GM12878 (cell line): ENCODE measurements at regions not wholly inside any gene's neighbourhood (a gene's known extent, or its start where the extent isn't known, plus 50 kb on each side); places are given as distances from the start of the nearest gene placed in this dataset.

Source experiments
- ATAC-seq: fragments of 200-7000 bp; cut with Tn5 transposase; 3 replicates; pipeline ENCODE4 v1.9.1; 2020; ENCODE audit warnings: mild to moderate bottlenecking, moderate library complexity
- BruUV-seq: library from RNA; stranded (reverse); fragments of 400-500 nt; replicated peaks from 2 replicates; lab custom pipeline; 2021; lab: Mats Ljungman, UMichigan
- CTCF ChIA-PET: fragments of 300-600 bp; sonication (Branson Sonifier 250); formaldehyde crosslinking; extraction: SDS; loops from one replicate; lab custom pipeline; 2021; ENCODE audit warnings: inconsistent platforms; lab: Yijun Ruan, JAX
- POLR2A ChIA-PET: fragments of 350-600 bp; formaldehyde crosslinking; extraction: SDS; loops from one replicate; lab custom pipeline; 2021; ENCODE audit warnings: inconsistent platforms; lab: Charles Lee
- RAD21 ChIA-PET: fragments of 300-600 bp; sonication (Branson Sonifier 250); formaldehyde crosslinking; loops from one replicate; lab custom pipeline; 2023; ENCODE audit warnings: antibody characterized with exemption; ENCODE audit not compliant: unreplicated experiment; lab: Charles Lee
- SMC1A ChIA-PET: fragments of 300-600 bp; sonication (Branson Sonifier 250); formaldehyde crosslinking; loops from one replicate; lab custom pipeline; 2023; ENCODE audit not compliant: unreplicated experiment, uncharacterized antibody; lab: Charles Lee
- DNase-seq: peaks from one replicate; pipeline ENCODE4 v3.0.0-alpha.2; 2011; ENCODE audit warnings: low read depth, low spot score
- FAIRE-seq: peaks from 3 replicates; lab custom pipeline; 2011; peaks lifted over from hg19 to GRCh38; lab: Jason Lieb, UNC
- H2AFZ ChIP-seq: 2 replicates; pipeline ENCODE4 v1.6.0; 2011; ENCODE audit warnings: low read depth, low read length, control low read depth; ENCODE audit not compliant: control insufficient read depth
- H3K27ac ChIP-seq: 2 replicates; pipeline ENCODE4 v1.5.1; 2011; ENCODE audit warnings: control low read depth; ENCODE audit not compliant: control insufficient read depth, insufficient read depth
- H3K27me3 ChIP-seq, 2 experiments: replicated peaks in 1 of 2; 2 replicates each; pipeline versions ENCODE4 v1.6.0 to v1.6.1; 2011; ENCODE audit warnings: low read length in 1 of 2; ENCODE audit not compliant: control insufficient read depth in 2 of 2, insufficient read depth in 2 of 2
- H3K36me3 ChIP-seq, 2 experiments: 2 replicates each; pipeline ENCODE4 v1.5.1; 2011; ENCODE audit warnings: low read length in 1 of 2; ENCODE audit not compliant: control insufficient read depth in 2 of 2, insufficient read depth in 2 of 2
- H3K4me1 ChIP-seq: 2 replicates; pipeline ENCODE4 v1.6.1; 2011; ENCODE audit warnings: mild to moderate bottlenecking, low read length, moderate library complexity, mixed read lengths; ENCODE audit not compliant: control insufficient read depth, insufficient read depth
- H3K4me2 ChIP-seq: 2 replicates; pipeline ENCODE4 v1.6.0; 2011; ENCODE audit warnings: control low read depth; ENCODE audit not compliant: control insufficient read depth, insufficient read depth
- H3K4me3 ChIP-seq: fragments of 200-600 bp; sonication (generic); 2 replicates; pipeline ENCODE4 v1.5.1; 2016
- H3K79me2 ChIP-seq: 2 replicates; pipeline ENCODE4 v1.6.0; 2011; ENCODE audit warnings: low read length; ENCODE audit not compliant: control insufficient read depth, insufficient read depth
- H3K9ac ChIP-seq: 2 replicates; pipeline ENCODE4 v1.8.0; 2011; ENCODE audit warnings: low read length, control low read depth, mixed read lengths; ENCODE audit not compliant: control insufficient read depth, insufficient read depth
- H3K9me3 ChIP-seq: replicated peaks from 3 replicates; pipeline ENCODE4 v1.5.1; 2011; ENCODE audit warnings: mild to moderate bottlenecking, low read length; ENCODE audit not compliant: control insufficient read depth, insufficient read depth
- H4K20me1 ChIP-seq: 2 replicates; pipeline ENCODE4 v1.6.0; 2011; ENCODE audit not compliant: control insufficient read depth, insufficient read depth
- BCLAF1 ChIP-seq: fragments of 450-650 bp; IDR thresholded peaks from 2 replicates; pipeline ENCODE4 v1.6.1; 2017; ENCODE audit warnings: antibody characterized with exemption, mild to moderate bottlenecking, moderate library complexity
- POLR2A ChIP-seq: IDR thresholded peaks from 2 replicates; pipeline ENCODE4 v1.6.1; 2011; ENCODE audit warnings: low read depth, mild to moderate bottlenecking, low read length
- STAT3 ChIP-seq: IDR thresholded peaks from 2 replicates; pipeline ENCODE4 v1.6.1; 2011; ENCODE audit warnings: low read depth, low read length, improper control_type of control experiment
- TCF12 ChIP-seq: IDR thresholded peaks from 2 replicates; pipeline ENCODE4 v1.6.1; 2011; ENCODE audit warnings: low read depth, mild to moderate bottlenecking, low read length
- WGBS: methylation state at CpG from one replicate; pipeline ENCODE4 v1.1.6; 2016; ENCODE audit warnings: low lambda C conversion rate; ENCODE audit not compliant: insufficient replicate concordance, insufficient coverage; ENCODE audit errors: missing lambda C conversion rate; 5-methylcytosine and 5-hydroxymethylcytosine counted together
- in situ Hi-C: fragments of 300-500 bp; cut with MboI; formaldehyde crosslinking; loops from 9 replicates; pipeline ENCODE4 v1.14.3; 2018; ENCODE audit warnings: mixed read lengths
- intact Hi-C: fragments of 100-400 bp; cut with micrococcal nuclease; formaldehyde crosslinking; loops from one replicate; pipeline ENCODE4 v1.14.2; 2022; ENCODE audit not compliant: unreplicated experiment
- TF ChIP-seq, protein P1 (sequence below): IDR thresholded peaks from 2 replicates; pipeline ENCODE4 v1.6.1; 2011; ENCODE audit warnings: mild to moderate bottlenecking, low read depth, low read length, moderate library complexity; ENCODE audit not compliant: insufficient replicate concordance

- TF ChIP-seq POLR2A (no peak), BCLAF1 (no peak), TCF12 (no peak)
- TF ChIP-seq, protein P1, sequence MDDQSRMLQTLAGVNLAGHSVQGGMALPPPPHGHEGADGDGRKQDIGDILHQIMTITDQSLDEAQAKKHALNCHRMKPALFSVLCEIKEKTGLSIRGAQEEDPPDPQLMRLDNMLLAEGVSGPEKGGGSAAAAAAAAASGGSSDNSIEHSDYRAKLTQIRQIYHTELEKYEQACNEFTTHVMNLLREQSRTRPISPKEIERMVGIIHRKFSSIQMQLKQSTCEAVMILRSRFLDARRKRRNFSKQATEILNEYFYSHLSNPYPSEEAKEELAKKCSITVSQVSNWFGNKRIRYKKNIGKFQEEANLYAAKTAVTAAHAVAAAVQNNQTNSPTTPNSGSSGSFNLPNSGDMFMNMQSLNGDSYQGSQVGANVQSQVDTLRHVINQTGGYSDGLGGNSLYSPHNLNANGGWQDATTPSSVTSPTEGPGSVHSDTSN: no peak
These were observed 158.5 kb downstream of the RRAGC start (continued) for GRCh38 chr1:38701088-38701487.

GRCh38 chr1:38700077-38700470 is 159.5 kb downstream of the RRAGC start:
- no peak overlapping the region for H2AFZ ChIP-seq
- FAIRE-seq (no peak), DNase-seq (no peak), ATAC-seq (no peak)
- no peaks in the 10 kb centered on the region for H3K36me3 ChIP-seq
- no peak for TF ChIP-seq STAT3
- intact Hi-C loops (no loop called here), in situ Hi-C loops (no loop called here)
- no peak overlapping the region for H3K4me2 ChIP-seq
- no peak overlapping the region for H3K4me3 ChIP-seq
- POLR2A ChIA-PET: no interaction called here
- RAD21 ChIA-PET: no interaction called here
- H3K9ac ChIP-seq: no peak overlapping the region
- 25% methylated on average over 3 of the region's 3 CpGs for WGBS
- no peaks in the 10 kb centered on the region for H3K9me3 ChIP-seq
- H4K20me1 ChIP-seq: no peaks in the 10 kb centered on the region
- no TSS peak for BruUV-seq
- no peak overlapping the region for H3K27ac ChIP-seq
- no peaks in the 10 kb centered on the region for H3K4me1 ChIP-seq
- SMC1A ChIA-PET: no interaction called here
- H3K27me3 ChIP-seq: 0 out of 4 replicates have a peak, but pooled peaks cover 0 to 3% of the 10 kb centered on the region in 2 experiments
- no peaks in the 10 kb centered on the region for H3K79me2 ChIP-seq
- CTCF ChIA-PET: no interaction called here
